ENCODE measurements at regions not wholly inside any gene's neighbourhood (a gene's known extent, or its start where the extent isn't known, plus 50 kb on each side); places are given as distances from the start of the nearest gene placed in this dataset.

- no peaks in the 10 kb centered on the region for H3K27me3 ChIP-seq (ENCODE audit: control insufficient read depth in 4 of 4, insufficient read depth in 4 of 4, low read length in 3 of 4)
- H3K27ac ChIP-seq (ENCODE audit: low read depth in 1 of 2, low read length in 2 of 2) = no peak overlapping the region
- TF ChIP-seq RXRA (IDR thresholded peaks at IDR 0.05) (no peak), HNF4A (conservative IDR thresholded peaks at IDR 0.05) (no peak), HNF4G (IDR thresholded peaks at IDR 0.05) (no peak), MAX (IDR thresholded peaks at IDR 0.05) (no peak), FOXA1 (IDR thresholded peaks at IDR 0.05) (no peak), GABPA (IDR thresholded peaks at IDR 0.05 in 1 of 2, conservative IDR thresholded peaks at IDR 0.05 in 1 of 2) (no peak), CTCF (IDR thresholded peaks at IDR 0.05; ENCODE audit: low read depth, low read length, missing input control) (no peak), FOXA2 (IDR thresholded peaks at IDR 0.05) (no peak), RAD21 (IDR thresholded peaks at IDR 0.05) (no peak), EGR1 (IDR thresholded peaks at IDR 0.05; ENCODE audit: low read depth in 2 of 2) (no peak), SP1 (IDR thresholded peaks at IDR 0.05) (no peak), NR2F2 (IDR thresholded peaks at IDR 0.05) (no peak), REST (IDR thresholded peaks at IDR 0.05) (no peak), ZBTB33 (IDR thresholded peaks at IDR 0.05) (no peak), JUND (IDR thresholded peaks at IDR 0.05) (no peak), TAF1 (conservative IDR thresholded peaks at IDR 0.05) (no peak), YY1 (IDR thresholded peaks at IDR 0.05) (no peak), ATF3 (IDR thresholded peaks at IDR 0.05) (no peak)
- no peak for DNase-seq (ENCODE audit: low spot score)
- no peak overlapping the region for H3K4me3 ChIP-seq (ENCODE audit: low read depth in 1 of 3, low read length in 3 of 3)
- WGBS = 81% methylated on average over 1 of the region's 1 CpG
- H3K9ac ChIP-seq (ENCODE audit: low read depth in 1 of 2, low read length in 2 of 2) = no peak overlapping the region
- H3K4me1 ChIP-seq (ENCODE audit: control insufficient read depth in 4 of 4, insufficient read depth in 4 of 4, low read length in 3 of 4) = no peaks in the 10 kb centered on the region
- no peaks in the 10 kb centered on the region for H3K9me3 ChIP-seq (ENCODE audit: control insufficient read depth in 4 of 4, low read length in 3 of 4)
- H3K36me3 ChIP-seq (ENCODE audit: control insufficient read depth in 4 of 4, insufficient read depth in 3 of 4, low read depth in 1 of 4, low read length in 3 of 4) = no peaks in the 10 kb centered on the region
These were observed 1047.6 kb downstream of the SLITRK5 start for GRCh38 chr13:88718781-88719180.

All from liver (tissue), 8 donors.